NCI-H187 treated with DMSO at 0.1 percent for 48 hours (cell line): ENCODE measurements at regions not wholly inside any gene's neighbourhood (a gene's known extent, or its start where the extent isn't known, plus 50 kb on each side); places are given as distances from the start of the nearest gene placed in this dataset.

ENCODE experiments used
- DNase-seq: peaks from one replicate; lab custom pipeline; 2025; lab: John Stamatoyannopoulos, UW

GRCh38 chr12:124412646-124413015, 117.7 kb downstream of the RFLNA start:
- no peak for DNase-seq

- DNase-seq, result no peak
These were observed 117.2 kb downstream of the RFLNA start for GRCh38 chr12:124411953-124412645.

- no peak for DNase-seq
These were observed 116.5 kb downstream of the RFLNA start for GRCh38 chr12:124411281-124411878.

GRCh38 chr12:124410354-124411175, 115.7 kb downstream of the RFLNA start:
- no peak for DNase-seq

- no peak for DNase-seq
These were observed 114.1 kb downstream of the RFLNA start for GRCh38 chr12:124408822-124409517.

GRCh38 chr12:124407074-124407473, 112.2 kb downstream of the RFLNA start:
- no peak for DNase-seq

GRCh38 chr12:124406043-124406442, 111.2 kb downstream of the RFLNA start:
- no peak for DNase-seq

GRCh38 chr12:124405592-124405991, 110.7 kb downstream of the RFLNA start:
- no peak for DNase-seq

- DNase-seq, result no peak
These were observed 110.3 kb downstream of the RFLNA start for GRCh38 chr12:124405151-124405550.

GRCh38 chr12:124404162-124404784, 109.4 kb downstream of the RFLNA start:
- no peak for DNase-seq

GRCh38 chr12:124403273-124403672, 108.4 kb downstream of the RFLNA start:
- DNase-seq, result no peak

GRCh38 chr12:124402248-124403066, 107.6 kb downstream of the RFLNA start:
- no peak for DNase-seq

- DNase-seq, result no peak
These were observed 106.9 kb downstream of the RFLNA start for GRCh38 chr12:124401704-124402221.

- DNase-seq, result no peak
These were observed 105.2 kb downstream of the RFLNA start for GRCh38 chr12:124400124-124400523.

GRCh38 chr12:124399622-124400021, 104.7 kb downstream of the RFLNA start:
- no peak for DNase-seq

- DNase-seq, result no peak
These were observed 103.8 kb downstream of the RFLNA start for GRCh38 chr12:124398578-124399227.

GRCh38 chr12:124397807-124398577, 103.1 kb downstream of the RFLNA start:
- DNase-seq, result no peak

- DNase-seq, result no peak
These were observed 102.4 kb downstream of the RFLNA start for GRCh38 chr12:124397399-124397679.

- DNase-seq, result no peak
These were observed 101.9 kb downstream of the RFLNA start for GRCh38 chr12:124396544-124397398.
